Spinal cord (tissue), 9 donors: ENCODE measurements at regions not wholly inside any gene's neighbourhood (a gene's known extent, or its start where the extent isn't known, plus 50 kb on each side); places are given as distances from the start of the nearest gene placed in this dataset.

Source experiments
- DNase-seq, 6 donors: peaks; one replicate each; pipeline versions ENCODE4 v3.0.0 to v3.0.0-alpha.2; 2013 to 2015; ENCODE audit warnings: low spot score in 6 of 6, low read depth in 4 of 6
- H3K27ac ChIP-seq: one replicate; pipeline ENCODE4 v1.5.1; 2013; ENCODE audit warnings: low read depth, low read length, control low read depth
- H3K27me3 ChIP-seq: one replicate; pipeline ENCODE4 v1.6.1; 2013; ENCODE audit warnings: low read length; ENCODE audit not compliant: control insufficient read depth, insufficient read depth
- H3K36me3 ChIP-seq: one replicate; pipeline ENCODE4 v1.6.1; 2013; ENCODE audit warnings: low read length; ENCODE audit not compliant: control insufficient read depth, insufficient read depth
- H3K4me1 ChIP-seq: one replicate; pipeline ENCODE4 v1.6.1; 2013; ENCODE audit warnings: low read length; ENCODE audit not compliant: control insufficient read depth, insufficient read depth
- H3K4me3 ChIP-seq: one replicate; pipeline ENCODE4 v1.5.1; 2013; ENCODE audit warnings: low read depth, low read length, control low read depth
- H3K9me3 ChIP-seq: one replicate; pipeline ENCODE4 v1.6.1; 2013; ENCODE audit warnings: low read length; ENCODE audit not compliant: control insufficient read depth, insufficient read depth
- WGBS: methylation state at CpG from one replicate; pipeline ENCODE4 v1.1.5; 2013; ENCODE audit warnings: missing lambda C conversion rate; ENCODE audit not compliant: insufficient coverage; 5-methylcytosine and 5-hydroxymethylcytosine counted together
- donor health status: healthy.

- peaks cover 30% of the 10 kb centered on the region for H3K4me1 ChIP-seq
- no peaks in the 10 kb centered on the region for H3K9me3 ChIP-seq
- H3K27ac ChIP-seq = no peak overlapping the region
- no peaks in the 10 kb centered on the region for H3K36me3 ChIP-seq
- 92% methylated on average over 5 of the region's 5 CpGs for WGBS
- no peak overlapping the region for H3K4me3 ChIP-seq
- H3K27me3 ChIP-seq = no peaks in the 10 kb centered on the region
- DNase-seq = no peak
Observed at GRCh38 chr22:49075150-49075549, 752.5 kb downstream of the BRD1 start.

- no peak overlapping the region for H3K4me3 ChIP-seq
- no peaks in the 10 kb centered on the region for H3K36me3 ChIP-seq
- H3K27ac ChIP-seq = no peak overlapping the region
- H3K27me3 ChIP-seq = no peaks in the 10 kb centered on the region
- H3K4me1 ChIP-seq = peaks cover 31% of the 10 kb centered on the region
- WGBS = 97% methylated on average over 6 of the region's 6 CpGs
- no peak for DNase-seq
- H3K9me3 ChIP-seq = no peaks in the 10 kb centered on the region
Observed at GRCh38 chr22:49073873-49074417, 753.7 kb downstream of the BRD1 start.

GRCh38 chr22:49072996-49073645 is 754.6 kb downstream of the BRD1 start:
- H3K27me3 ChIP-seq = no peaks in the 10 kb centered on the region
- H3K4me3 ChIP-seq = no peak overlapping the region
- H3K27ac ChIP-seq = no peak overlapping the region
- no peaks in the 10 kb centered on the region for H3K9me3 ChIP-seq
- no peak for DNase-seq
- WGBS = 98% methylated on average over 6 of the region's 8 CpGs
- H3K36me3 ChIP-seq = no peaks in the 10 kb centered on the region
- peaks cover 28% of the 10 kb centered on the region for H3K4me1 ChIP-seq

- Histone ChIP-seq H3K36me3 (no peaks in the 10 kb centered on the region), H3K9me3 (no peaks in the 10 kb centered on the region), H3K27ac (no peak overlapping the region), H3K4me1 (peaks cover 6% of the 10 kb centered on the region), H3K27me3 (no peaks in the 10 kb centered on the region), H3K4me3 (no peak overlapping the region)
- 28% methylated on average over 6 of the region's 7 CpGs for WGBS
- DNase-seq = peak in 1 of 6 donors; percentile 16
Observed at GRCh38 chr22:49070501-49070900, 757.2 kb downstream of the BRD1 start.

- H3K4me3 ChIP-seq = no peak overlapping the region
- H3K27ac ChIP-seq = no peak overlapping the region
- H3K9me3 ChIP-seq = no peaks in the 10 kb centered on the region
- DNase-seq = no peak
- no peaks in the 10 kb centered on the region for H3K36me3 ChIP-seq
- H3K4me1 ChIP-seq = peaks cover 6% of the 10 kb centered on the region
- H3K27me3 ChIP-seq = no peaks in the 10 kb centered on the region
- 63% methylated on average over 13 of the region's 15 CpGs for WGBS
Observed at GRCh38 chr22:49068861-49069500, 758.7 kb downstream of the BRD1 start.

GRCh38 chr22:49067504-49067903 is 760.2 kb downstream of the BRD1 start:
- Histone ChIP-seq H3K4me3 (no peak overlapping the region), H3K4me1 (peaks cover 21% of the 10 kb centered on the region), H3K27me3 (no peaks in the 10 kb centered on the region), H3K9me3 (no peaks in the 10 kb centered on the region), H3K27ac (no peak overlapping the region), H3K36me3 (no peaks in the 10 kb centered on the region)
- WGBS = no CpG with 5 or more reads among the region's 4 CpGs
- no peak for DNase-seq

- Histone ChIP-seq H3K27me3 (no peaks in the 10 kb centered on the region), H3K9me3 (no peaks in the 10 kb centered on the region), H3K4me1 (peaks cover 25% of the 10 kb centered on the region), H3K27ac (no peak overlapping the region), H3K36me3 (no peaks in the 10 kb centered on the region), H3K4me3 (no peak overlapping the region)
- no peak for DNase-seq
- WGBS = 80% methylated on average over 1 of the region's 9 CpGs
Observed at GRCh38 chr22:49066619-49067018, 761.1 kb downstream of the BRD1 start.

- Histone ChIP-seq H3K36me3 (no peaks in the 10 kb centered on the region), H3K4me1 (peaks cover 19% of the 10 kb centered on the region), H3K27ac (no peak overlapping the region), H3K27me3 (no peaks in the 10 kb centered on the region), H3K9me3 (no peaks in the 10 kb centered on the region), H3K4me3 (no peak overlapping the region)
- WGBS = 81% methylated on average over 5 of the region's 7 CpGs
- no peak for DNase-seq
Observed at GRCh38 chr22:49064836-49065235, 762.8 kb downstream of the BRD1 start.

GRCh38 chr22:49063545-49063890 is 764.2 kb downstream of the BRD1 start:
- Histone ChIP-seq H3K4me1 (peaks cover 19% of the 10 kb centered on the region), H3K36me3 (no peaks in the 10 kb centered on the region), H3K4me3 (no peak overlapping the region), H3K9me3 (no peaks in the 10 kb centered on the region), H3K27ac (no peak overlapping the region), H3K27me3 (no peaks in the 10 kb centered on the region)
- DNase-seq = no peak
- 84% methylated on average over 3 of the region's 4 CpGs for WGBS
